ENCODE measurements at regions not wholly inside any gene's neighbourhood (a gene's known extent, or its start where the extent isn't known, plus 50 kb on each side); places are given as distances from the start of the nearest gene placed in this dataset.

DNA sequence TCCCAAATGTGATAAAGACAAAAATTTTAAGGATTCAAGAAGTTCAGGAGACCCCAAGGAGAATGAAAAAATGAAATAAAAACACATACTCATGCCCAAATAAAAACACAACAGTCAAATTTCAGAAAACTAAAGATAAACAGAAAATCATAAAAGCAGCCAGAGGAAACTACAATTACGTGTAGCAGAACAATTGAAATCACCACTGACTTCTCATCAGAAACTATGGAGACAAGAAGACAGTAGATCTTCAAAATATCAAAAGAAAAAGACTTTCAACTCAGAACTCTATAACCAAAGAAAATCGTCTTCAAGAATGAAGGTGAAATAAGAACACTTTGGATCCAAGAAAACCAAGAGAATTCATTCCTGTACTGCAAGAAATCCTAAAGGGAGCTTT lies 54.9 kb downstream of the DIO3 start:
- H3K36me3 ChIP-seq (ENCODE audit: insufficient read depth) = no peaks in the 10 kb centered on the region
- DNase-seq (ENCODE audit: extremely low spot score) = no peak
- no peaks in the 10 kb centered on the region for H3K4me1 ChIP-seq (ENCODE audit: insufficient read depth)
- H3K4me3 ChIP-seq (ENCODE audit: low read depth, low read length) = no peak overlapping the region
- 82% methylated on average over 2 of the region's 2 CpGs for WGBS
- no peak overlapping the region for H3K27ac ChIP-seq (ENCODE audit: low read depth)

DNA sequence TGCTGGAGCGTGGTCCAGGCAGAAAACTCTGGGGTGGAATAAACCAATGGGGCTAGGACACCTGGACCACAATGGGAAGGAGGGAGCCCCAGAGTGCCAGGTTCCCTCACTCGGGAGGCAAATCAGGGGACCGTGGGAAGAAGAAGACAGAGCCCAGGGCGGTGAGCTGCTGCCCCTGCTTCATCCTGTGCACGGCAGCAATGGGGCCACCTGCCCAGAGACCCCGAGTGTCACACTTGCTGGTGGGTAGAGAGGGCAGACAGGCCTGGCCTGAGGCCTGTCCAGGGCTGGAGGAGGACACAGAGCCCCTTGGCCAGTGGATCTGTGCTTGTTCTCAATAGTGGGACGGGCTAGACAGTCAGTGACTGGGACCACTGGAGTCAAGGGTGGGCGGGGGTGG lies 58.2 kb downstream of the DIO3 start:
- Histone ChIP-seq H3K27ac (ENCODE audit: low read depth) (no peak overlapping the region), H3K36me3 (ENCODE audit: insufficient read depth) (no peaks in the 10 kb centered on the region), H3K4me1 (ENCODE audit: insufficient read depth) (no peaks in the 10 kb centered on the region), H3K4me3 (ENCODE audit: low read depth, low read length) (no peak overlapping the region)
- no peak for DNase-seq (ENCODE audit: extremely low spot score)
- 96% methylated on average over 8 of the region's 8 CpGs for WGBS

DNA sequence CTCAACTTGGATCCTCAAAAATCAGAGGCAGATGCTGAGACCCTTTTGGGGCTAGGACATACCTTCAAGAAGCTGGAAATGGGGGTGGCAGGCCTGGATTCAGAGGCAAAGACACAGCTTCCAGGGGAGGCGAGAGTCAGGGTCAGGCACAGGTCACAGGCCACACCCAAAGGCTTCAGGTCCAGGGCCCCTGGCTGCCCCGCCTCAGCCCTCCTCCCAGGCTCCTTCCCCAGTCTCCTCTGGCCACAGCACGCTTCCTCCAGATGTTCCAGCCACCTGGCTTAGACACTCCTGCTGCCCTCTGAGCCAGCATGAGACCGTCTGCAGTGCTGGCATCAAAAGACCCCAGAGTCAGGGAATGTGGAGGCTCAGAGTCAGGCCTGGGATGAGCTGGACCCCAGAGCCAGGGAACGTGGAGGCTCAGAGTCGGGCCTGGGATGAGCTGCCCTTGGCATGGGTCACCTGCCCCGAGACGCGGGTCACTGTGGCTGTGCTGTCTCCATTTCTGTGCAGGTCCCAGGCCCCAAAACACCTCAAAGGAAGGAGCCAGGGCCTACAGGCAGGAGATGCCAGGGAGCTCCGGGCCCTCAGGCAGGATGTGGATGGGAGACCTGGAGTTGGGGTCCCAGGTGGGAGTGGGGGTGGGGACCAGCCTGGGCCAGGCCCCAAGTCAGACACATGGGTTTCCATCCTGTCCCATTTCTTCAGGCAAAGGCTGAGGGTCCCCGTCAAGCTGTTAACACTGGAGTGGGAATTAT lies 58.9 kb downstream of the DIO3 start:
- no peak for DNase-seq (ENCODE audit: extremely low spot score)

DNA sequence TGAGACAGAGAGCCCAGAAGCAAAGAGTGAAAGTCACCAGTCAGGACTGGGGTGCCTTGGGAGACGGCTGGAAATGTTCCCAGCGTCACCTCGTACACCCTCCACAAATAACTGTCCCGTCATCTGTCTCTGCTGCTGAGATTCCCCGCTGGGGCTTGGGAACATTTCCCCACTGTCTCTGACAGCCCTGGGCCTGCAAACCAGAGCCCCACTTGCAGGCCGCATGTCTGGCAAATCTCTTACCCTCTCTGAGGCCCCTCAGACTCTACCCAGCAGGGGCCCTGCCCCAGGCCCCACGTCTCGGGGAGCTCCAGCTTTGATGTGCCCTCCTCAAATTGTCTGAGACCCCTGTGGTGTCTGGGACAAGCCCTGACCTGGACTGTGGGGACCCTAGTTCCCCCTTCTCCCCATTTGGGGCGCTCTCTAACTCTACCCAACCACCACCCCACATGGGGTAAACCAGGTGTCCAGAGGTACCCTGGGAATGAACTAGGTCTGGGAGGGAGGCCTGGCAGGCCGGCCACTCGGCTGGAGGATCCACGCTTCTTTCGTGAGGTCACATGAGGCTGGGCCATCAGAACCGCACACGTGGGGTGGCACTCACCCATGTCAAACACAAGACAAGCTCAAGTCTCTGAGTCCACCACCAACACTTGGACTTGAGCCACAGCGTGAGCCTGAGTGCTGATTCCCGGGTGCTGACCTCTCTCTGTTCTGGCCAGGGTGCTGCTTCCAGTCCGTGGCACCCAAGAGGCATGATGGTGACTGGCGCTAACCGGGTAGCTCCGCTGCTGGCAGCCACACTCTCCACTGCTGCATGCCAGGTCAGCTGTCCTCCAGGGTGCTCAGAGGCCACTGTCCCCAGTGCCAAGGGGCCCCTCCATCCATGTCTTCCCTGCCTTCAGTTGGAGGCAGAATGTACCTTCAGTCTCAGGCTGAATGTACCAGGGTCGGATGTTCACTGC lies 59.8 kb downstream of the DIO3 start:
- whole genome bisulfite sequencing = 89% methylated on average over 22 of the region's 22 CpGs
- Histone ChIP-seq H3K36me3 (ENCODE audit: insufficient read depth) (no peaks in the 10 kb centered on the region), H3K4me3 (ENCODE audit: low read depth, low read length) (no peak overlapping the region), H3K27ac (ENCODE audit: low read depth) (no peak overlapping the region), H3K4me1 (ENCODE audit: insufficient read depth) (no peaks in the 10 kb centered on the region)
- no peak for DNase-seq (ENCODE audit: extremely low spot score)

More for the DNA sequence above, 58.9 kb downstream of the DIO3 start:
- WGBS = 89% methylated on average over 11 of the region's 11 CpGs
- Histone ChIP-seq H3K4me3 (ENCODE audit: low read depth, low read length) (no peak overlapping the region), H3K4me1 (ENCODE audit: insufficient read depth) (no peaks in the 10 kb centered on the region), H3K36me3 (ENCODE audit: insufficient read depth) (no peaks in the 10 kb centered on the region), H3K27ac (ENCODE audit: low read depth) (no peak overlapping the region)

DNA sequence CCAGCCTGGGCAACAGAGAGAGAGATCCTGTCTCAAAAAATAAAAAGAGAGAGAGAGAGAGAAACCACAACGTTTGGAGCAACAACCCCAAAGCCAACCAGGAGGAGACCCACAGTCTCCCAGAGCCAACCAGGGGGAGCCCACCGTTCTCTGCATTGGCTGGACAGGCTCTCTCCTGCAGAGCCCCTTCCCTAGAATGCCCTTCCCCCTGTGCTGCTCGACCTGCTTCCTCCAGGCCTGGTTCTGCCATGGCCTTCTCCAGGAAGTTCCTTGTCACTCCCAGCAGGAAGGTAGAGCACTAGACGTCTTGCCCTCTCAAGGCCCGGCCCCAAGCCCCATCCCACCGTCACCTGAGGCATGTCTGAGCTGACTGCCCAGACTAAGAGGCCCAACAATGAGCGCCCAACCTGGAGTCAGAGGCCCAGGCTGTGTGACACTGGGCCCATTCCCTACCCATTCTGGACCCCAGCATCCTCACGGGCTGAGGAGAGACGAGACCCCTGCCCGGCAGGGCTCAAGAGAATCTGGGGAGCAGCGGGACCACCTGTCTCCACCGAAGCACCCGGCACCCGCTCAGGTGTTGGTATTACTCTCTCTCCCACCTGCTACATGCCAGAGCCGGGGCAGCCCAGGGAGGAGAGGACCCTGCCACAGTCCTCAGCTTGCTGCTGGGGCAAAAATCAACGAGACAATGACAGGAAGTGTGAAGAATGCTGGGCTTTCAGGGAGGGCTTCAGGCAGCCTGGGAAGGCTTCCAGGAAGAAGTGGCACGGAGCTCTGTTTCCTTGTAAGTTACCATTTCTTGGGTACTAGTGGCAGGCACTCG lies 61.2 kb downstream of the DIO3 start:
- 82% methylated on average over 18 of the region's 18 CpGs for WGBS
- DNase-seq (ENCODE audit: extremely low spot score) = no peak
- Histone ChIP-seq H3K4me1 (ENCODE audit: insufficient read depth) (no peaks in the 10 kb centered on the region), H3K27ac (ENCODE audit: low read depth) (no peak overlapping the region), H3K4me3 (ENCODE audit: low read depth, low read length) (no peak overlapping the region), H3K36me3 (ENCODE audit: insufficient read depth) (no peaks in the 10 kb centered on the region)

DNA sequence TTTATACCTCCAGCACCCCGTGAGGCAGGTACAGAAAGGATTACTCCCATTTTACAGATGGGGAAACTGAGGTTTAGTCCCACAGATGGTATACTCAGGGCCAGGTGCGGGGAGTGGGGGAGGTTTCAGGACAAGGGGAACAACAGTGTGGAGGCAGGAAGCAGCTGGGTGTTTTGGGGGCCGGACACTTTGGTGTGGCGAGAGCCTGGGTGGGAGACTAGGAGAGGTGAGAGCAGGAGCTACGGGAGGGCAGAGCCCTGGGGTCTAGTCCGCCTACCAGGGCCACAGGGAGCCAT lies 61.7 kb downstream of the DIO3 start:
- H3K4me1 ChIP-seq (ENCODE audit: insufficient read depth) = no peaks in the 10 kb centered on the region
- no peaks in the 10 kb centered on the region for H3K36me3 ChIP-seq (ENCODE audit: insufficient read depth)
- no peak overlapping the region for H3K4me3 ChIP-seq (ENCODE audit: low read depth, low read length)
- no peak overlapping the region for H3K27ac ChIP-seq (ENCODE audit: low read depth)
- WGBS = 96% methylated on average over 6 of the region's 6 CpGs
- DNase-seq (ENCODE audit: extremely low spot score) = no peak

GRCh38 chr14:101623685-101624444 lies 62.6 kb downstream of the DIO3 start:
- DNase-seq (ENCODE audit: extremely low spot score) = no peak
- WGBS = 95% methylated on average over 9 of the region's 9 CpGs

DNA sequence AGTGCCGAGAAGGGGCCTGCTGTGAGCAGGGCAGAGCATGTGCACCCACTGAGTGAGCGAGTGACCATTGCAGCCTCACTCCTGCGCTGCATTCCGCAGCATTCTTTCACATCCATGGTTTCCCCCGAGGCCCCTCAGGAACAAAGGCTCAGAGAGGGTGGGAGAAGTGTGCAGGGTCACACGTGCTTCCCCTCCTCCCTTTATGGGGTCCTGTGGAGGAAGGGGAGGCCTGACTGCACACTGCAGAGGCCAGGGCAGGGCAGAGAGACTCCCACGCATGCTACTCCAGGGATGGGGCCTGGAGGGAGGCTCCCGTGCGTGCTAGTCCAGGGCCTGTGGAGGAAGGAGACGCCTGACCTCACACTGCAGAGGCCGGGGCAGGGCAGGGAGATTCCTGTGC lies 63.2 kb downstream of the DIO3 start:
- H3K4me3 ChIP-seq (ENCODE audit: low read depth, low read length) = no peak overlapping the region
- no peaks in the 10 kb centered on the region for H3K4me1 ChIP-seq (ENCODE audit: insufficient read depth)
- H3K36me3 ChIP-seq (ENCODE audit: insufficient read depth) = no peaks in the 10 kb centered on the region
- no peak overlapping the region for H3K27ac ChIP-seq (ENCODE audit: low read depth)
- DNase-seq (ENCODE audit: extremely low spot score) = no peak
- 77% methylated on average over 11 of the region's 11 CpGs for WGBS

More at GRCh38 chr14:101623685-101624444, 62.6 kb downstream of the DIO3 start:
- H3K36me3 ChIP-seq (ENCODE audit: insufficient read depth) = no peaks in the 10 kb centered on the region
- H3K4me3 ChIP-seq (ENCODE audit: low read depth, low read length) = no peak overlapping the region
- no peaks in the 10 kb centered on the region for H3K4me1 ChIP-seq (ENCODE audit: insufficient read depth)
- H3K27ac ChIP-seq (ENCODE audit: low read depth) = no peak overlapping the region

GRCh38 chr14:101625336-101626097 lies 64.2 kb downstream of the DIO3 start:
- Histone ChIP-seq H3K27ac (ENCODE audit: low read depth) (no peak overlapping the region), H3K4me3 (ENCODE audit: low read depth, low read length) (no peak overlapping the region), H3K36me3 (ENCODE audit: insufficient read depth) (no peaks in the 10 kb centered on the region), H3K4me1 (ENCODE audit: insufficient read depth) (no peaks in the 10 kb centered on the region)
- WGBS = 100% methylated on average over 1 of the region's 1 CpG
- no peak for DNase-seq (ENCODE audit: extremely low spot score)

- Histone ChIP-seq H3K4me3 (ENCODE audit: low read depth, low read length) (no peak overlapping the region), H3K36me3 (ENCODE audit: insufficient read depth) (no peaks in the 10 kb centered on the region), H3K27ac (ENCODE audit: low read depth) (no peak overlapping the region), H3K4me1 (ENCODE audit: insufficient read depth) (no peaks in the 10 kb centered on the region)
- DNase-seq (ENCODE audit: extremely low spot score) = no peak
- WGBS = 94% methylated on average over 5 of the region's 5 CpGs
Measured at GRCh38 chr14:101626331-101626730, 65.0 kb downstream of the DIO3 start.

DNA sequence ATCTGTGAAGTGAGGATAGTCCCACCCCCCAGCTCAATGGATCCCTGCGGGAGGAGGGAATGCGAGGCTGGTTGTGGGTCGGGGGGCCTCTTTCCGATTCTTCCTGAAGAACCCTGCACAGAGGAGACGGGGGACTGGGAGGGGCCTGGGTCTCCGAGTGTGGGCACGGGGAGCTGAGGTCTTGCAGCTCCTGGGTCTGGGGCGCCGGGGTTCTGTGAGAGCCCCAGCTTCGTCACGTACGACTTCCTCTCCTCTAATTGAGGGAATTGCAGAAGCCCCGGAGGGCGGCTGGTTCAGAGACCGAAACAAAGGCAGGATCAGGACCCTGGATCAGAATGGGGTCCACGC lies 66.6 kb downstream of the DIO3 start:
- no peak overlapping the region for H3K27ac ChIP-seq (ENCODE audit: low read depth)

GRCh38 chr14:101628471-101628966 lies 67.2 kb downstream of the DIO3 start:
- WGBS = 3% methylated on average over 44 of the region's 44 CpGs
- Histone ChIP-seq H3K36me3 (ENCODE audit: insufficient read depth) (no peaks in the 10 kb centered on the region), H3K27ac (ENCODE audit: low read depth) (no peak overlapping the region), H3K4me1 (ENCODE audit: insufficient read depth) (no peaks in the 10 kb centered on the region), H3K4me3 (ENCODE audit: low read depth, low read length) (no peak overlapping the region)
- no peak for DNase-seq (ENCODE audit: extremely low spot score)

More for the DNA sequence above, 66.6 kb downstream of the DIO3 start:
- H3K4me1 ChIP-seq (ENCODE audit: insufficient read depth) = no peaks in the 10 kb centered on the region
- H3K4me3 ChIP-seq (ENCODE audit: low read depth, low read length) = no peak overlapping the region
- H3K36me3 ChIP-seq (ENCODE audit: insufficient read depth) = no peaks in the 10 kb centered on the region
- DNase-seq (ENCODE audit: extremely low spot score) = no peak
- WGBS = 67% methylated on average over 16 of the region's 16 CpGs
